Activated CD4-positive, alpha-beta memory T cell treated with anti-CD3 and anti-CD28 coated beads for 36 hours (primary cell): ENCODE measurements at regions not wholly inside any gene's neighbourhood (a gene's known extent, or its start where the extent isn't known, plus 50 kb on each side); places are given as distances from the start of the nearest gene placed in this dataset.
"Not testable (repeated sequence)": the region's sequence is repeated elsewhere in the genome, so short reads cannot be mapped to it uniquely, and the experiment has no call there.

Experiments
- CTCF ChIA-PET: fragments of 350-600 bp; sonication (Branson Sonifier 250); formaldehyde crosslinking; loops from one replicate; lab custom pipeline; 2021; ENCODE audit warnings: antibody characterized with exemption, inconsistent platforms; lab: Charles Lee
- POLR2A ChIA-PET: fragments of 350-600 bp; sonication (Branson Sonifier 250); formaldehyde crosslinking; loops from one replicate; lab custom pipeline; 2021; ENCODE audit warnings: antibody characterized with exemption; lab: Charles Lee
- DNase-seq: peaks from one replicate; pipeline ENCODE4 v3.0.0-alpha.2; 2020
- H3K27ac Mint-ChIP-seq: one replicate; pipeline ENCODE4 v1.8.0; 2021; ENCODE audit warnings: mixed read lengths
- H3K27me3 Mint-ChIP-seq: one replicate; pipeline ENCODE4 v1.8.0; 2021; ENCODE audit warnings: mixed read lengths
- H3K36me3 Mint-ChIP-seq: one replicate; pipeline ENCODE4 v1.8.0; 2021; ENCODE audit warnings: mixed read lengths
- H3K4me1 Mint-ChIP-seq: one replicate; pipeline ENCODE4 v1.8.0; 2021; ENCODE audit warnings: low read depth, mixed read lengths
- H3K4me3 Mint-ChIP-seq: one replicate; pipeline ENCODE4 v1.8.0; 2021; ENCODE audit warnings: mild to moderate bottlenecking, mixed read lengths
- H3K9me3 Mint-ChIP-seq: one replicate; pipeline ENCODE4 v1.8.0; 2021; ENCODE audit warnings: mixed read lengths
- intact Hi-C: fragments of 100-400 bp; cut with micrococcal nuclease; formaldehyde crosslinking; loops from one replicate; pipeline ENCODE4 v1.15.1; 2023

DNA sequence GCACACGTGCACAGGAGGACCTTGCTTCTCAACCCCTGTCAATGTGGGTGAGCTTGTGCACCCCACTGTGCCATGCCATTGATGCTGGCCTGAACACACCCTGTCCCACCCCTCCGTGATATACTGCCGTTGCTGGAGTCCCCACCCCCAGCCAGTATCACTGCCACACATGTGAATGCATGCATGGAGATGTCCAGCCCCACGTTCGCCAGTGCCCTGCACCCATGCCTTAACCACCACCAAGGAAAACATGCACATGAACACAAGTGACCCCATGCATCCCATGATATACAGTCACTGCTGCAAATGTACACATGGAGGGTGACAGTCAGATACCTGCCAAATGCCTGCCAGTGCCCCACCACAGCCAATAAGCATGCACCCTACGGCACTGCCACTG lies 692.5 kb upstream of the ZWINT start:
- CTCF ChIA-PET: no interaction called here

DNA sequence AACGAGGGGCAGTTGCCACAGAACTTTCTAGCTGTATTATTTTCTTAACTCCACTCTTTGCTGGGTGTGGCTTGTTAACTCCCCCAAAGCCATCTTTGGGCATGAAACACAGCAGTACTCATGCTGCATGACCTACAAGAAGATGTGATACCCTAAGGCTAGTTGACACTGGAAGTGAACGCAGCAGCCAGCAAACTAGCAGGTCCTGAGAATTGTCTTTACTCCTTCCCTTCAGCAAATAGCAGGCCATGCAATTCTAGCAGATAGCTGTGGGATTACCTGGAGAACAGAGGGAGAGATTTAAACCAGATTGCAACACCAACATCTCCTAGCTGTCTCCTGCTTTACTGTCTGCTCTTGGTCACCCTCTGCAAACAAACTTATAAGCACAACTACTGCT lies 688.0 kb upstream of the ZWINT start:
- ChIA-PET CTCF (no interaction called here), POLR2A (no interaction called here)
- Mint-ChIP-seq H3K9me3 (peaks cover 22% of the 10 kb centered on the region), H3K36me3 (no peaks in the 10 kb centered on the region), H3K27me3 (no peaks in the 10 kb centered on the region), H3K4me3 (no peak overlapping the region), H3K4me1 (no peaks in the 10 kb centered on the region), H3K27ac (no peak overlapping the region)
- no peak for DNase-seq
- intact Hi-C loops: no loop called here

More for the DNA sequence above, 692.5 kb upstream of the ZWINT start:
- intact Hi-C loops: no loop called here
- DNase-seq: no peak
- Mint-ChIP-seq H3K27ac (no peak overlapping the region), H3K27me3 (no peaks in the 10 kb centered on the region), H3K36me3 (no peaks in the 10 kb centered on the region), H3K4me1 (no peaks in the 10 kb centered on the region), H3K9me3 (peaks cover 31% of the 10 kb centered on the region), H3K4me3 (no peak overlapping the region)
- POLR2A ChIA-PET: no interaction called here

DNA sequence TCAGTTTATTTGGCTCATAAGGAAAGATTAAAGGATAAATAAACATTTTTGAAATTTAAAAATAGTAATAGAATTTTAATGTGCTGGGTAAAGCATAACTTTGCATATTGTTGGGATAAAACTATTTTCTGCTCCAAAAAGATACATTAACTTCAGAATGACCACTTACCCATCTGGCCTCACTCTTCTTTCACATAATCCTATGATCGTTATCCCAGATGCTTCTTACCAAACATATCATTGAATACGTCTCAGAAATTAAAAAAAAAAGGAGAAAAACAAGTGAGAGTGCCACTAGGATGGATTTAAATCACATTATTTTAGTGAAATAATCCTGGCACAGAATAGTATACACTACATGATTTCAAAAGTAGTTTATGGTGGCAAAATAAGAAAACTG lies 677.5 kb upstream of the ZWINT start:
- intact Hi-C loops: no loop called here
- H3K9me3 Mint-ChIP-seq: peaks cover 1% of the 10 kb centered on the region
- no peak for DNase-seq
- no peaks in the 10 kb centered on the region for H3K36me3 Mint-ChIP-seq
- no peaks in the 10 kb centered on the region for H3K4me1 Mint-ChIP-seq
- ChIA-PET CTCF (no interaction called here), POLR2A (no interaction called here)
- H3K4me3 Mint-ChIP-seq: no peak overlapping the region
- H3K27me3 Mint-ChIP-seq: no peaks in the 10 kb centered on the region
- H3K27ac Mint-ChIP-seq: no peak overlapping the region

DNA sequence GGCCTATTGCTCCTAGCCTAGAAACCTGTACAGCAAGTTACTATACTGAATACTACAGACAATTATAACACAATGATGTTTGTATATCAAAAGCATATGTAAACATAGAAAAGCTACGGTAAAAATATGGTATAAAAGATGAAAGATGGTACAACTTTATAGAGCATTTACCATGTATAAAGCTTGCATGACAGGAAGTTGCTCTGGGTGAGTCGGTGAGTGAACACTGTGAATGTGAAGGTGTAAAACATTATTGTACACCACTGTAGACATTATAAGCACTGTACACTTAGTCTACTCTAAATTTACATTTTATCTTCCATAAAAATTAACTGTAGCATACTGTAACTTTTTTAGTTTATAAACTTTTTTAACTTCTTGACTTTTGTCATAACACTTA lies 674.3 kb upstream of the ZWINT start:
- intact Hi-C loops: no loop called here
- Mint-ChIP-seq H3K27me3 (no peaks in the 10 kb centered on the region), H3K9me3 (peaks cover 20% of the 10 kb centered on the region), H3K4me1 (no peaks in the 10 kb centered on the region), H3K27ac (no peak overlapping the region), H3K36me3 (peaks cover 3% of the 10 kb centered on the region), H3K4me3 (no peak overlapping the region)
- no peak for DNase-seq
- POLR2A ChIA-PET: no interaction called here
- CTCF ChIA-PET: no interaction called here

DNA sequence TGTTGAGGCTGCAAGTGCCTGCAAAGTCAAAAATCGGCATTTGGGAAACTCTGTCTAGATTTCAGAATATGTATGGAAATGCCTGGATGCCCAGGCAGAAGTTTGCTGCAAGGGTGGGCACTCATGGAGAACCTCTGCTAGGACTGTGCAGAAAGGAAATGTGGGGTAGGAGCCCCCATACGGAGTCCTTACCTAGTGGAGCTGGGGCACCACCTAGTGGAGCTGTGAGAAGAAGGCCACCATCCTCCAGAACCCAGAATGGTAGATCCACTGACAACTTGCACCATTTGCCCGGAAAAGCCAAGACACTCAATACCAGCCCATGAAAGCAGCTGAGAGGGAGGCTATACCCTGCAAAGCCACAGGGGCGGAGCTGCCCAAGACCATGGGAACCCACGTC lies 671.2 kb upstream of the ZWINT start:
- H3K4me3 Mint-ChIP-seq, CTCF ChIA-PET, H3K27me3 Mint-ChIP-seq, H3K36me3 Mint-ChIP-seq, H3K27ac Mint-ChIP-seq, POLR2A ChIA-PET, DNase-seq, intact Hi-C loops, H3K4me1 Mint-ChIP-seq: not testable (repeated sequence)
- H3K9me3 Mint-ChIP-seq: peaks cover 29% of the 10 kb centered on the region

DNA sequence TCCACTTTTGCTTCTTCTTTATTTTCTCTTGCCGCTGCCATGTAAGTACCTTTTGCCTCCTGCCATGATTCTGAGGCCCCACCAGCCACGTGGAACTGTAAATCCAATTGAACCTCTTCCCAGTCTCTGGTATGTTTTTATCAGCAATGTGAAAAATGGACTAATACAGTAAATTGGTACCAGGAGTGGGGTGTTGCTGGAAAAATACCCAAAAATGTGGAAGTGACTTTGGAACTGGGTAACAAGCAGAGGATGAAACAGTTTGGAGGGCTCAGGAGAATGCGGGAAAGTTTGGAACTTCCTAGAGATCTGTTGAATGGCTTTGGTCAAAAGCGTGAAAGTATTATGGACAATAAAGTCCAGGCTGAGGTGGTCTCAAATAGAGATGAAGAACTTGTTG lies 670.3 kb upstream of the ZWINT start:
- DNase-seq: no peak
- intact Hi-C loops: no loop called here
- H3K27me3 Mint-ChIP-seq: no peaks in the 10 kb centered on the region
- H3K36me3 Mint-ChIP-seq: peaks cover 4% of the 10 kb centered on the region
- CTCF ChIA-PET: no interaction called here
- H3K9me3 Mint-ChIP-seq: peaks cover 29% of the 10 kb centered on the region
- POLR2A ChIA-PET: no interaction called here
- H3K4me1 Mint-ChIP-seq: no peaks in the 10 kb centered on the region
- no peak overlapping the region for H3K27ac Mint-ChIP-seq
- H3K4me3 Mint-ChIP-seq: no peak overlapping the region

DNA sequence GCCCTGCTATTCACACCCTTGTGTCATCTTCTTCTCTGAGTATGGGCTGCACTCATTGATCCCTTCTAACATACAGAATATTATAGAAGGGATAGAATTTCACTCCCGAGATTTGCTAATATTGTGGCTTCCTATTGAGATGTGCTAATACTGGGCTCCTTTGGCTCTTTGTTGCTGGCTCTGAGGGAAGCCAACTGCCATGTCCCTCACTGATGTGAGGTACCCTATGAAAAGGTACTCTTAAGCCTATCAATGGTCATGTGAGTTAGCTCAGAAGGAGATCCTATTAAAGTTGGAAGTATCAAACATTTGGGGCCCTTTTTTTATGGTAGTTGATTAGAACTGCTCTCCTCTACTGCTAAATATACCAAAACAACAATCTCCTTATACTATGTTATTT lies 665.2 kb upstream of the ZWINT start:
- DNase-seq: no peak
- intact Hi-C loops: no loop called here
- Mint-ChIP-seq H3K4me1 (no peaks in the 10 kb centered on the region), H3K9me3 (peaks cover 18% of the 10 kb centered on the region), H3K4me3 (no peak overlapping the region), H3K36me3 (peaks cover 4% of the 10 kb centered on the region), H3K27me3 (no peaks in the 10 kb centered on the region), H3K27ac (no peak overlapping the region)
- POLR2A ChIA-PET: no interaction called here
- CTCF ChIA-PET: no interaction called here

DNA sequence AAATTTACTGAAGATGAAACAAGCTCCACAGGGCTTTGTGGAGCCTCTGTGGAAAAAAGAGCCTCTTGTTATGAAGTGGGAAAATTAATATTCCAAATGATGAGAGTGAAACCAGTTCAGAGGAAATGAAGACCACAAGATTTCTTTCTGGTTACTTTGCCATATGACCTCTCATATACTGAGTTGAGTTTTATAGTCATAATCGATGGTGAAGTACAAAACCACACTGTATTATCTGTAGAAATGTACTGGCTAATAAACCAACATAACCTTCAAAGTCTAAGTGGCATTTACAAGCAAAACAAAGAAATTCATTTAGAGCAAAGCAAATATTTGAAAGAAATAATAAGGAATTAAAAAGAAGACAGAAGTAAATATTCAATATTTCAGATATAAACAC lies 662.6 kb upstream of the ZWINT start:
- no peaks in the 10 kb centered on the region for H3K4me1 Mint-ChIP-seq
- CTCF ChIA-PET: no interaction called here

DNA sequence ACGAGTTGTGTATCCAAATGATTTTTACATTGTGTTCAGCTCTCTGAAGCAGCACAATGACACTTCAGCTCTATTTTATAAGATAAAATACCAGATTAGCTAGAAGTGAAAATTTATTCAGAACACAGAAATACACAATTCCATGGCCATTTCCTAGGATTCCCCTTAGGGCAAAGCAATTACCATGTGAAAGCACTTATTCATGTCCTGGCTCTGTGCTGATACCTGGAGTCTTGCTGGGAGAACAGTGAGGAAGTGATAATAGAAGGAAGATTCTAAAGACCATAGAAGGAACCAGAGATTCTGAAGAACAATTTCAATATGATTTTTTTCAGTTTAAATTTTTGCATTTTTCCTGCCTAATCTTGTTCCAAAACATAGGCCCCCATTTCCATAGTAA lies 657.4 kb upstream of the ZWINT start:
- no peaks in the 10 kb centered on the region for H3K4me1 Mint-ChIP-seq
- POLR2A ChIA-PET: no interaction called here
- CTCF ChIA-PET: no interaction called here
- no peaks in the 10 kb centered on the region for H3K36me3 Mint-ChIP-seq
- no peak overlapping the region for H3K27ac Mint-ChIP-seq
- intact Hi-C loops: no loop called here
- H3K27me3 Mint-ChIP-seq: no peaks in the 10 kb centered on the region
- no peak for DNase-seq
- H3K4me3 Mint-ChIP-seq: no peak overlapping the region
- H3K9me3 Mint-ChIP-seq: peaks cover 18% of the 10 kb centered on the region

More for the DNA sequence above, 662.6 kb upstream of the ZWINT start:
- no peak for DNase-seq
- no peaks in the 10 kb centered on the region for H3K36me3 Mint-ChIP-seq
- H3K4me3 Mint-ChIP-seq: no peak overlapping the region
- H3K9me3 Mint-ChIP-seq: peaks cover 7% of the 10 kb centered on the region
- intact Hi-C loops: no loop called here
- H3K27ac Mint-ChIP-seq: no peak overlapping the region
- H3K27me3 Mint-ChIP-seq: no peaks in the 10 kb centered on the region
- POLR2A ChIA-PET: interaction anchor here (0.6 kb wide), 1 partner anchor 493 kb away, joined by 3 read pairs; no protein-coding TSS in a partner anchor

DNA sequence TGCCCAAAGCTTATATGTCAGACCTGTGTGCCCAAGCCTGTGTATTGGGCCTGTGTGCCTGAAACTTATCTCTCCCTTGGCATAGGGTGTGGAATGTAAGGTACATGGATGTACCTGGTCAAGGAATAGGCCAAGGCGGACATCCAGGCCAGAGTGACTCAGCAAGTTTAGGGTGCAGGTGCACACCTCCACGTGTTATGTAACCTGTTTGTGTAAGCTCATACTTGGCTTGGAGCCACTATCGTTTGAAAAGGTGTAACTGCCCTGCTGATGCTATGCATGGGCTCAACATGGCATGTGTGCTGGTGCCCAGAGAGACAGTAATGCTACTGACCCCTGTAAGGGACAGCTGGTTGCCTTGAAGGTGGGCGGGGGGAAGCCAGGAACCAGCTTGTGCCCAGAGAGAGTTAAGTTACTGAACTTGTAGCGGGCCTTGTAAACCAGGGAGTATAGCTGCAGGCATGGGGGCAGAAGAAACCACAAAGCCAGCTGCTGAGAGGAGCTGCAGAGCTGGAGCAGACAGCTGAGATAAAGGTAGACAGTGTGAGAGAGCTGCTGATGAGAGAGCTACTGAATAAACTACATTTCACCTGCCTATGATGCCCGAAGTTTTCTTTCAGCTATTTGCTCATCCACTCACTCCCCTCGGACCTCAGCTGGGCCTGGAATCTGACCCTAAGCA lies 656.4 kb upstream of the ZWINT start:
- H3K4me3 Mint-ChIP-seq: no peak overlapping the region
- ChIA-PET CTCF (no interaction called here), POLR2A (no interaction called here)
- peaks cover 18% of the 10 kb centered on the region for H3K9me3 Mint-ChIP-seq
- H3K36me3 Mint-ChIP-seq: no peaks in the 10 kb centered on the region
- intact Hi-C loops: no loop called here
- DNase-seq: no peak
- no peak overlapping the region for H3K27ac Mint-ChIP-seq
- H3K27me3 Mint-ChIP-seq: no peaks in the 10 kb centered on the region
- H3K4me1 Mint-ChIP-seq: no peaks in the 10 kb centered on the region

DNA sequence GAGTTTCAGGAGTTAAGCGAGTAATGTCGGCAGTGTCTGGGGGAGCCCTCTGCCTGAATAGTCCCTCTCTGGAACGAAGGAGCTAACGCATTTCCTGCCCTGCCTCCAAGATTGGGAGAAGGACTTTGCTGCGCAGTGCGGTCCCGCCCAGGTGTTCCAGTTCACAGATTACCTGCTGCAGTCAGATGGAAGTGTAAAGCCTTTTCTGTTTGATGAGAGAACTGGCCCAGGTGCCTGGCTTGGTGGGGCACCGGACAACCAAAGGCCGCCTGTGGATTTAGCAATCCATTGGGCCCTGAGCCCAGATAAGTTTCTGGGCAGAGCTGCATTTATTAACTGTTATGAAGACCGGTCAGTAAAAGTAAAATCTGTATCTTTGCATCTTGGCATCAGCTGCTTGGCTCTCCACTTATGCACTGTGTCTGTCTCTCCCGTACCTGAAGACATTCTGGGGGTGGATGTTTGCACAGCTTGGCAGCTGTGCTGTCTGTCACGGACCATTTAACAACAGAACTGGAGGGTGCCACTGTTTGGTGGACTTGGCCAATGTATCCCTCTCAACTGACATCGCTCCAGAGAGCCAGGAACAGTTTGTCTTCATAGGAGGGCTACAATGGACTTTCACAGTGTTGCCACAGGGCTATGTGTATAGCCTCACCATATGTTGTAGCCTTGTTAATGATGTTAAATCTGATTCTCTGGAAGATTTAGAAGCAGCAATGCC lies 654.7 kb upstream of the ZWINT start:
- no peak for DNase-seq
- no peaks in the 10 kb centered on the region for H3K27me3 Mint-ChIP-seq
- peaks cover 15% of the 10 kb centered on the region for H3K9me3 Mint-ChIP-seq
- no peak overlapping the region for H3K27ac Mint-ChIP-seq
- ChIA-PET POLR2A (no interaction called here), CTCF (no interaction called here)
- no peaks in the 10 kb centered on the region for H3K4me1 Mint-ChIP-seq
- no peak overlapping the region for H3K4me3 Mint-ChIP-seq
- H3K36me3 Mint-ChIP-seq: no peaks in the 10 kb centered on the region
- intact Hi-C loops: no loop called here

DNA sequence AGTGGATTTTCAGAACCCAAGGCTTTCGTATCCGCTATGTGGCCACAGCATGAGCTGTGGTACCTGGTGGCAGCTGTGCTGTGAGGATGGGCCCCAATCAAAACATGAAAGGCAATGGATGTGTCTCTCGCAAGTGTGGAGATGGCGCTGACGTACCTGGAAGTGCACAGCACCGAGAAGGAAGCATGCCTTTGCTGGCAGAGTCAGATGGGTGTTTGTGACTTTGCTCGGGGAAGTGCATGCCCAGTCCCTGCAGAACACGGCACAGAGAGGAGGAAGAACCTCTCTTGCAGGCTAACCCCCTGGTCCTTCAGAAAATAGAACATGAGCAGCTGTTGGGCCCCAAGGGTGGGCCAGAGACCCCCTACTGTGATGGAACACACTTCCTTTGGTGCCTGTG lies 654.1 kb upstream of the ZWINT start:
- no peak overlapping the region for H3K27ac Mint-ChIP-seq
- DNase-seq: no peak
- intact Hi-C loops: no loop called here
- ChIA-PET CTCF (no interaction called here), POLR2A (no interaction called here)
- no peaks in the 10 kb centered on the region for H3K27me3 Mint-ChIP-seq
- H3K4me3 Mint-ChIP-seq: no peak overlapping the region
- H3K9me3 Mint-ChIP-seq: peaks cover 15% of the 10 kb centered on the region
- H3K36me3 Mint-ChIP-seq: no peaks in the 10 kb centered on the region
- no peaks in the 10 kb centered on the region for H3K4me1 Mint-ChIP-seq

DNA sequence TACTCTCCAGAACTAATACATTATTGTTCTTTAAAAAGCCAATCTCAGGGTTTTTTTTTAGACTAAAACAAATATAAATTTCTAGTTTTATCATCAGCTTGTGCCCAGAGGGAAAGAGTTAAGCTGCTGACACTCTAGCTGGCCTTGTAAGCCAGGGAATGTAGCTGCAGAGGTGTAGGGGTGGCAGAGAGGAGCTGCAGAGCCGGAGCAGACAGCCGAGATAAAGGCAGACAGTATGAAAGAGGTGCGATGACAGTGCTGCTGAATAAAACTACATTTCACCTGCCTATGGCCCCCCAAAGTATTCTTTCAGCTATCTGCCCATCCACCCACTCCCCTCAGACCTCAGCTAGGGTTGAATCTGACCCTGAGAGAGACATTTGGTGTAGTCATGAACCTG lies 653.7 kb upstream of the ZWINT start:
- Mint-ChIP-seq H3K4me3 (no peak overlapping the region), H3K36me3 (no peaks in the 10 kb centered on the region), H3K27me3 (no peaks in the 10 kb centered on the region), H3K9me3 (peaks cover 15% of the 10 kb centered on the region), H3K4me1 (no peaks in the 10 kb centered on the region), H3K27ac (no peak overlapping the region)
- intact Hi-C loops: no loop called here
- ChIA-PET CTCF (no interaction called here), POLR2A (no interaction called here)
- no peak for DNase-seq
